NCI-H446 (cell line): ENCODE measurements at regions not wholly inside any gene's neighbourhood (a gene's known extent, or its start where the extent isn't known, plus 50 kb on each side); places are given as distances from the start of the nearest gene placed in this dataset.

Experiments used
- DNase-seq, 2 experiments: peaks; one replicate each; lab custom pipeline; 2025; lab: John Stamatoyannopoulos, UW

- DNase-seq = no peak
Observed at GRCh38 chr15:91521996-91522395, 331.5 kb upstream of the SLCO3A1 start.

GRCh38 chr15:91522605-91523332 lies 330.7 kb upstream of the SLCO3A1 start:
- DNase-seq = peak; percentile 18 to 54

DNA sequence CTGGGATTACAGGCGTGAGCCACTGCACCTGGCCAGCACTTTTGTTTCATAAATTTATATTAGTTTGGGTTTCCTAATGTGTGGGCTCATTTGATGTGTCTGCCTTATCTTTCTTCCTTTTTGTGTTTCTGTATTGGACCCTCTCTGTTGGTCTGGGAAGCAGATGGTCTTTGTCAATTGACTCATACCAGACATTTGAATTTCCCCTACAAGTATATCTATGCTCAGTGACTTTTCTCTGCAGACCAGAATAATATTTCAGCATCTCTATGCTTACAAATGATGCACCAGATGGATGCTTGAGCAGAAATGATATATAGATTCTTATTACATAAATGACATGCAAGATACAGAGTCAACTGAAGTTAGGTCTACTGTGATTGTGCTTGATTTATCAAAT lies 329.9 kb upstream of the SLCO3A1 start:
- DNase-seq = no peak

DNA sequence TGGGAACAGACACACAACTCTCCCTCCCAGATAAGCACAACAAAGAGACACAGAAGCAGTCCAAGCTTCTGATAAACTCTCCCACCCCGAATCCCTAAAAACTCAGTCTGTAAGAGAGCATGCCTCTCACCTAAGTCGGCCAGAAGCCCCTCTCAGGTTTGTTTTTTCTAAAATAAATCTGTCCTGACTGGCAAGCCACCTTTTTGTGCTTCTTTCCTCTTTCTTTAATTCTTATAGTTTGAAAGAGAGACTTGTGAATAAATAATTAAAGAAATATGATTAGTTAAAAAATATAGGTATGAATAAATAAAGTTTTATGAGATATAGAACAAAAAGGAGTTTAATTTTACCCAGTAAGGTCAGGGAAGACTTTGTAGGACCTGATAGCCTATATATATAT lies 329.0 kb upstream of the SLCO3A1 start:
- DNase-seq = no peak

GRCh38 chr15:91525751-91526150 lies 327.8 kb upstream of the SLCO3A1 start:
- no peak for DNase-seq

DNA sequence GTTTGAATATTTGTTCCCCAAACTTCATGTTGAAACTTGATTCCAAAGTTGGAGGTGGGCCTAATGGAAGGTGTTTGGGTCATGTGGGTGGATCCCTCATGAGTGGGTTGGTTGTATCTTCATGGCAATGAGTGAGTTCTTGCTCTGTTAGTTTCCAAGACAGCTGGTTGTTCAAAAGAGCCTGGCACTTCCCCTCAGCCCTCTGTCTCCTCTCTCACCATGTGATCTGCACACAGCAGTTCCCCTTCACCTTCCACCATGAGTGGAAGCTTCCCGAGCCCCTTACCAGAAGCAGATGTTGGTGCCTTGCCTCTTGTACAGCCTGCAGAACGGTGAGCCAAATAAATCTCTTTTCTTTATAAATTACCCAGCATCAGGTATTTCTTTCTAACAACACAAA lies 327.1 kb upstream of the SLCO3A1 start:
- no peak for DNase-seq

GRCh38 chr15:91528801-91529200 lies 324.7 kb upstream of the SLCO3A1 start:
- DNase-seq = peak; percentile 33 to 79

GRCh38 chr15:91529534-91529933 lies 324.0 kb upstream of the SLCO3A1 start:
- DNase-seq = no peak

DNA sequence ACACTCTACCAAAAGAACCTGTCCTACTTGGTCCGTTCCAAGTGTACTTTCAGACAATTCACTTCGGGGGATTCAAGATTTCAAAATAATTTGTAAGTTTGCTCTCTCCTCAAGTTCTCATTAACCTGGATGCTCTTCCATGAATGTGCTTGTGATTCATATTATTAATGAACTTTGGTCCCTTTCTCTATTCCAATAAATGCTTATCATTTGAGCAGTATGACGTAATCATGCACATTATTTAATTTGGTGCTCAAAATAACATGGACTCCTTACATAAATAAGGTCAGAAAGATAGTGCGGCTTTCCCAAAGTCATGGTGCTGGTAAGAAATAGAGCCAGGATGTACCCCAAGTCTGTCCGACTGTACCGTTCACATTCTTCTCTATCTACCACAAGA lies 323.2 kb upstream of the SLCO3A1 start:
- no peak for DNase-seq

DNA sequence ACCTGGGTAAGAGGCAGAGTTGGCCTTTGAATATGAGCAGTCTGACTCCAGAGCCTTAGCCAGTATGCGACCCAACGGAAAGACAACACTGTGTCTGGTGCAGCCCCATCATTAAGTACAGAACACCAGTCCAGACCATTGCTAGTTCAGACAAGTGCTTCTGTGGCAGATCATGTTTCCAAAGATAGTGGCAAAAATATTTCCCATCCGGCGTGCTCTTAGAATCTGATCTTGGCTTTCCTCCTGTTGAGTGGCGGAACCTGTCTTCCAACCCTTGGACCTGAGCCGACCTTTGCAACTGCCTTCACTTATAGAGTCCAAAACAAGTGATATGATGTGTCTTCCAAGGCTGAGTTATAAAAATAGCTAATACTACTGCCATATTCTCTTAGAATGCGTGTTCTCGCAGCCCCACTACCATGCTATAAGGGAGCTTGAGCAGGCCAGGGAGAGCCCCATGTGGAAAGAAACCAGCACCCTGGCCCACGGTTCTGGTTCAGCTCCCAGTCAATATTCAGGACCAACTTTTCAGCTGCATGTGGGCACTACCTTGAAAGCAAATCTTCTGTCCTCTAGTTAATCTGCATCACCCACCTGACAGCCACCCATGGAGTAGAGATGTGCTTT lies 322.4 kb upstream of the SLCO3A1 start:
- peak in 1 of 2 experiments; percentile 48 for DNase-seq

DNA sequence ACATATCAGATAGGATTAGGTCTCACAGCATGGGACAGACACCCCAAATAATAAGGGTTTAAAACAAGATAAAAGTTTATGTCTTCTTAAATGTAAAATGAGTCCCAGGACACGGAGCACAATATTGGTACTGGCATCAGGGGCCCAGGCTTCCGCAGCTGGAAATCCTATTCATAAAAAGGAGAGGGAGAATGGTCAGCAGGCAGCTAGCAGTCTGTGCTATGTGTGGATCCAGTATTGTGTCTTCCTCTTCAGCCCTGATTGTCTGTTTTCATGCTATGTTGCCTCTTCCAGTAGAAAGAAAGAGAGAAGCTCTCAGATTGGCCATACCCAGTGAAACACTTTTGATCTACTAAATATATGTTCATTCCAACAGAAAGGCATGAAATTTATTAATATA lies 319.3 kb upstream of the SLCO3A1 start:
- no peak for DNase-seq

DNA sequence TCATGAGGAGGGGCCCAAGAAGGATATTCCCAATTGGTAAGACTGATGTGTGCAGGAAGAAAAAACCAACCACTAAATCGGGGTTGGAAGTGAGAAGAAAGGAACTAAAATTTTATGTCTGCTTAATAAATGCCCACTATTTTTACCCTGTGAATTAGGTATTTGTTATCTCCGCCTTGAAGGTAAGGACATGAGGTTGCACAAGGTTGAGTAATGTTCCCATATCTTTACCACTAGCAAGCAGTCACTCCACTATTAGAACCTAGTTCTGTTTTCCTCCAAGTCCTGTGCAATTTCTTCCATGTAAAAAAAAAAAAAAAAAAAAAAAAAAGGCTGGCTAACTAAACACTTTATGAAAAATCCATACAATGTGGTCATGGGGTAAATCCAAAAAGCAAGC lies 318.5 kb upstream of the SLCO3A1 start:
- no peak for DNase-seq

DNA sequence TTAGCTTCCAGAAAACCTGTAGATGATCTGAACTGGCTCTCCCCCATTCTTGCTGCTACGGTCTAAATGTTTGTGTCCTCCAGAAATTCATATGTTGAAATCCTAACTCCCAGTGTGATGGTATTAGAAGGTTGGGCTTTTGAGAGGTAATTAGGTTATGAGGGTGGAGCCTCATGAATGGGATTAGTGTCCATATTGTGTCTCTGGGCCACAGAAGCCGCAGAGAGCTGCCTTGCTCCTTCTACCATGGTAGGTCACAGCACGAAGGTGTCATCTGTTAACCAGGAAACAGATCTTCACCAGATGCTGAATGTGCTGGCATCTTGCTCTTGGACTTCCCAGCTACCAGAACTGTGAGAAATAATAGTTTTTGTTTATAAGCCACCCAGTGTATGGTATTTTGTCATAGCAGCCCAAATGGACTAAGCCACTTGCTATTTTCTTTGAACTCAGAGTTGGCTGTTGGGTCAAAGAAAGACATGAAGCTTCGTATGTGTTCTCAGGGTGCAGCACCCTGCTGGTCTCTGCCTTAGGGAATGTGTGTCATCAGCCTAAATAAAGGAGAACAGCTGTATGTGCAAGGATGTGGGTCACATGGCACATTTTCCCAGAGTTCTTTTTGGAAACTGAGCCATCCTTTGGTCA lies 317.5 kb upstream of the SLCO3A1 start:
- DNase-seq = no peak

DNA sequence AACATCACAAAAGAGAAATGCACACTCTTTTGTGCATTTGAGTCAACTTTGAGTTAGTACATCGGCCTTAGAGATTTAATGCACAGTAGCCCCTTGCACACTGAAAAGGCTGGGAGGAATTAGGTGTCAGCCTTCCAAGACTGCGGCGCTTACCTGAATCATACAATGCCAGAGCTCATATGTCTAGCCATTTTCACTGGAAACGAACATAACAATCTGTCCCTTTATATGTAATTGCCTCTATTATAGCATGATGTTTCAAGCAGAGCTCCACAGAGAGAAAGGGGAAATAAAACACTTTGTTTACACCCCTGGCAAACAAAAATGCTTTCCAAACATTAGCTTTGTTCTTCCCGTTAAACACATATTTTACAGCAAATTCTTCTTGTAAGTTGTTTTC lies 315.7 kb upstream of the SLCO3A1 start:
- no peak for DNase-seq

DNA sequence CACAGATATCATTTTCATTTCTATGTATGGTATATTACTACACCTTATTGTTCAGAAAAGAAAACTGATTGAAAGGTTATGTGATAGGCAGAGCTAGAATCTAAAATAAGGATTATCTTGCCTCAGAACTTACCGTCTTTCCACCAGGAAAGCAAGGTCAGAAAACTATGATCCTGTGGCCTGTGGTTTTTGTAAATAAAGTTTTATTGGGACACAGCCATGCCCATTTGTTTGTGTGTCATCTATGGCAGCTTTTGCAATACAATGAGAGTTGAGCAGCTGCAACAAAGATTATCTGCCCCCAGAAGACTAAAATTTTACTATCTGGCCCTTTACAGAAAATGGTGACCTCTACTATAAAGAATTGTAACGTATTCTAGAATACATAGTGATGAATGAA lies 314.7 kb upstream of the SLCO3A1 start:
- DNase-seq = no peak

DNA sequence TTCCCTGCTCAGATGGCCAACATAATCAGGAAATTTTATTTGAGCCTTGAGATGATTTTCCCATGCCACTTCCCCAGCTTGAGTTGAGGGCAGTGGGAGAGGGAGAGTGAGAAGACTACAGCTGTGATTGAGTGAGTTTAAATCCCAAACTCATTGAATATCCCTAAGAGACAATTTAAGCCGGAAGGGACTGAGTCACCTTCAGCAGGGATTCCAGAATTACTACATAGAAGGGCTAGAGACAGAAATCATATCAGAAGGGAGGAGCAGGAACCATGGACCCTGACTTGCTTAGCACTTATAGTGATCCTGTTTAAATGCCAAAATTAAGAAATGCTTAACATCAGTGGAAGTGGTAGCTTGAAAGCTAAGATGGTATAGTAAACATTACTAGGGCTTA lies 312.2 kb upstream of the SLCO3A1 start:
- DNase-seq = no peak

- DNase-seq = no peak
Observed at GRCh38 chr15:91542226-91542625, 311.3 kb upstream of the SLCO3A1 start.

- DNase-seq = no peak
Observed at GRCh38 chr15:91547356-91547755, 306.2 kb upstream of the SLCO3A1 start.

DNA sequence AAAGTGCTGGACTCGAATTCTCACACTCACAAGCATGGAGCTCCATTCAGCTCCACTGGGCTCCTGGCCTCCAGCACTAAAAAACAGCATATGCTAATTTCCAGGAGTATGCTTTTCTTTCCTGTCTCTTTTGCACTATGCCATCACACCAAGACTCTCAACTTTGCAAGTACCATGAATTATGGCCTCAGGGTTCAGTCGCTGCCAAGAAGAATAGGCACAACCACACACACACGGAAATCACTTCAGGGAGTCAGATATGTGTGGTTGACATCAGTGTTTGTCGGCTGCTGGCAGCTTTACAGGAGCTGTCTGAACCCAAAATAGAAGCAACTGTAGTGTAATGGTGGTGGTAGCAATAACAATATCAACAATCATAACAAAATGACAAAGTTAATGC lies 305.0 kb upstream of the SLCO3A1 start:
- DNase-seq = peak; percentile 10 to 30

DNA sequence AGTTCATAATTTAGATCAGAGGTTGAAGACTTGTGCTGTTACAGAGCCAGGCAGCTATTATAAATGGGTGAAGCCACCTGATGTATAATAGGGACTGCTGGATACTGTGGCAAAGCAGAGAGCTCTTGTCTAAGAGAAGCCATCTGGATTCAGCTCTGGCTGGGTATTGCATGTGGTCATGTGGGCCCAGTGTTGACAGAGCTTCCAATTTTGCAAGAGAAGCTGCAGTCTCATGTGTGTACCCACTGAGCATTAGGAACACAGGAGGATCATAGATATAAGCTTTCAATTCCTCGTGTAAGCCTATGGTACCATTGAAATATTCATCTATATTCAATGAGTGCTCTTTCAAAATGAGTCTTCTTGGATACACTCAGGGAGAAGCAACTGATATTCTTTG lies 303.9 kb upstream of the SLCO3A1 start:
- DNase-seq = peak in 1 of 2 experiments; percentile 23

GRCh38 chr15:91552555-91552954 lies 301.0 kb upstream of the SLCO3A1 start:
- no peak for DNase-seq

- no peak for DNase-seq
Observed at GRCh38 chr15:91553196-91553854, 300.2 kb upstream of the SLCO3A1 start.

DNA sequence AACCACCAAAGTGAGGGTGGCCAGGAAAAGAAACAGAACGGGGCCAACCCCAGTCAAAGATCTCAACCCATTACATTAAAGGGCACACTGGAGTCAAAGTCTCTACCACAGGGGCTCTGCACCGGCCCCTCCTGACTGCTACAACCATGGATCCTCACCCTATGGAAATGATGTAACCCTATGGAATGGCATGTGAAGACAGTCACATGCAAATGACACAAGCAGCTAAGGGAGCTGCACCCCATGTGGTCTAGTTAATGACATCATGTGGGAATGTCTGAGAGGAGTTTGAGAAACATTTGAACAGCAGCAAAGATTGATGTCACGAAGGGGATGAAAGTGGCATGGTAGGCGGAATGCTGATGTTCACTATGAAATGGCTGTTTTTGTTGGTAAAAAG lies 298.2 kb upstream of the SLCO3A1 start:
- no peak for DNase-seq
